HepG2 (cell line): ENCODE measurements at regions not wholly inside any gene's neighbourhood (a gene's known extent, or its start where the extent isn't known, plus 50 kb on each side); places are given as distances from the start of the nearest gene placed in this dataset.

Experiments
- SATB2 ChIP-seq: sonication (generic); formaldehyde crosslinking; IDR thresholded peaks from 2 replicates; pipeline ENCODE4 v1.5.0; 2020; ENCODE audit warnings: missing genetic modification reagents
- ZFAT ChIP-seq: sonication (generic); formaldehyde crosslinking; conservative IDR thresholded peaks from 2 replicates; pipeline ENCODE4 v1.8.1; 2023; ENCODE audit warnings: missing genetic modification reagents, inconsistent platforms
- ZSCAN22 ChIP-seq: sonication (generic); formaldehyde crosslinking; IDR thresholded peaks from 2 replicates; pipeline ENCODE4 v1.4.0; 2020; ENCODE audit warnings: mild to moderate bottlenecking, missing genetic modification reagents
- ZSCAN25 ChIP-seq: sonication (generic); formaldehyde crosslinking; IDR thresholded peaks from 2 replicates; pipeline ENCODE4 v1.8.0; 2022; ENCODE audit warnings: mild to moderate bottlenecking, missing genetic modification reagents
- TF ChIP-seq, protein P1 (sequence below): IDR thresholded peaks from 2 replicates; pipeline ENCODE4 v1.6.1; 2012; ENCODE audit warnings: low read depth, low read length, improper control_type of control experiment
- TF ChIP-seq, protein P2 (sequence below): sonication (generic); formaldehyde crosslinking; IDR thresholded peaks from 2 replicates; pipeline ENCODE4; 2020; ENCODE audit warnings: missing genetic modification reagents, mild to moderate bottlenecking, borderline replicate concordance
- TF ChIP-seq, protein P3 (sequence below): sonication (generic); formaldehyde crosslinking; IDR thresholded peaks from 2 replicates; pipeline ENCODE4 v1.9.0; 2021; ENCODE audit warnings: missing genetic modification reagents, borderline replicate concordance

DNA sequence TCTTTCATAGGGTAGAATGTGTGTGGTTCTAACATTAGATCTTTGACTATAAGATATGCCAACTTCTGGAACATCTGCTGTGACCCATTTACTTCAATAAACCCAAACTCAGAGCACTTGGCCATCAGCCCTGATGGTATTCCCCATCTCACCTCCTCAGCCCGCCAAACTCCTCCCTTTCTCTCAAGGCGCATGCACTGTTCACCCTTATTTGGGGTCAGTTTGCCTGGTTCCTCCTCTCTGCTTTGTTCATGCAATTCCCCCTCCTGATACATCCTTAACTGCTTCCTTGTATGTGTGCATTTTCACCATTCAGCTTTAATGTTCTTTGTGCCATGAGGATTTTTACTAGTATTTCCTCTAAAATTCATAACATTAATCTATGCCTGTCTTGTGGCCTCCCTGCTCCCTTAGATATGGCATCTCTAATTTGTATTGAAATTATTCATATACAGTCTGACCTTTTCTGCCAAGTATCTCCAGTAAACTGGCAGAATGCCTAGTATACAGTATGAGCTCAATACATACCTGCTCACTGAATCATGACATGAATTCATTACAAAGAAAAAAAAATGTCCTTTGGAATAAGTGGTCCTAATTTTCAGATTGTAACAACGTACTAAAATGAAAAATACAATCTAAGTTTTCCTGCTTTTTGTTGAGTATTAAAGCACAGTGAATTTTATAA lies 336.8 kb upstream of the IGFBP3 start (continued):
- TF ChIP-seq SATB2 (CRISPR knock-in tag) (no peak), ZSCAN22 (CRISPR knock-in tag) (no peak), ZFAT (no peak), ZSCAN25 (no peak)
- TF ChIP-seq, protein P1, sequence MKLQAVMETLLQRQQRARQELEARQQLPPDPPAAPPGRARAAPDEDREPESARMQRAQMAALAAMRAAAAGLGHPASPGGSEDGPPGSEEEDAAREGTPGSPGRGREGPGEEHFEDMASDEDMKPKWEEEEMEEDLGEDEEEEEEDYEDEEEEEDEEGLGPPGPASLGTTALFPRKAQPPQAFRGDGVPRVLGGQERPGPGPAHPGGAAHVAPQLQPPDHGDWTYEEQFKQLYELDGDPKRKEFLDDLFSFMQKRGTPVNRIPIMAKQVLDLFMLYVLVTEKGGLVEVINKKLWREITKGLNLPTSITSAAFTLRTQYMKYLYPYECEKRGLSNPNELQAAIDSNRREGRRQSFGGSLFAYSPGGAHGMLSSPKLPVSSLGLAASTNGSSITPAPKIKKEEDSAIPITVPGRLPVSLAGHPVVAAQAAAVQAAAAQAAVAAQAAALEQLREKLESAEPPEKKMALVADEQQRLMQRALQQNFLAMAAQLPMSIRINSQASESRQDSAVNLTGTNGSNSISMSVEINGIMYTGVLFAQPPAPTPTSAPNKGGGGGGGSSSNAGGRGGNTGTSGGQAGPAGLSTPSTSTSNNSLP: no peak
- TF ChIP-seq, protein P2, sequence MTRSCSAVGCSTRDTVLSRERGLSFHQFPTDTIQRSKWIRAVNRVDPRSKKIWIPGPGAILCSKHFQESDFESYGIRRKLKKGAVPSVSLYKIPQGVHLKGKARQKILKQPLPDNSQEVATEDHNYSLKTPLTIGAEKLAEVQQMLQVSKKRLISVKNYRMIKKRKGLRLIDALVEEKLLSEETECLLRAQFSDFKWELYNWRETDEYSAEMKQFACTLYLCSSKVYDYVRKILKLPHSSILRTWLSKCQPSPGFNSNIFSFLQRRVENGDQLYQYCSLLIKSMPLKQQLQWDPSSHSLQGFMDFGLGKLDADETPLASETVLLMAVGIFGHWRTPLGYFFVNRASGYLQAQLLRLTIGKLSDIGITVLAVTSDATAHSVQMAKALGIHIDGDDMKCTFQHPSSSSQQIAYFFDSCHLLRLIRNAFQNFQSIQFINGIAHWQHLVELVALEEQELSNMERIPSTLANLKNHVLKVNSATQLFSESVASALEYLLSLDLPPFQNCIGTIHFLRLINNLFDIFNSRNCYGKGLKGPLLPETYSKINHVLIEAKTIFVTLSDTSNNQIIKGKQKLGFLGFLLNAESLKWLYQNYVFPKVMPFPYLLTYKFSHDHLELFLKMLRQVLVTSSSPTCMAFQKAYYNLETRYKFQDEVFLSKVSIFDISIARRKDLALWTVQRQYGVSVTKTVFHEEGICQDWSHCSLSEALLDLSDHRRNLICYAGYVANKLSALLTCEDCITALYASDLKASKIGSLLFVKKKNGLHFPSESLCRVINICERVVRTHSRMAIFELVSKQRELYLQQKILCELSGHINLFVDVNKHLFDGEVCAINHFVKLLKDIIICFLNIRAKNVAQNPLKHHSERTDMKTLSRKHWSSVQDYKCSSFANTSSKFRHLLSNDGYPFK: no peak
- TF ChIP-seq, protein P3, sequence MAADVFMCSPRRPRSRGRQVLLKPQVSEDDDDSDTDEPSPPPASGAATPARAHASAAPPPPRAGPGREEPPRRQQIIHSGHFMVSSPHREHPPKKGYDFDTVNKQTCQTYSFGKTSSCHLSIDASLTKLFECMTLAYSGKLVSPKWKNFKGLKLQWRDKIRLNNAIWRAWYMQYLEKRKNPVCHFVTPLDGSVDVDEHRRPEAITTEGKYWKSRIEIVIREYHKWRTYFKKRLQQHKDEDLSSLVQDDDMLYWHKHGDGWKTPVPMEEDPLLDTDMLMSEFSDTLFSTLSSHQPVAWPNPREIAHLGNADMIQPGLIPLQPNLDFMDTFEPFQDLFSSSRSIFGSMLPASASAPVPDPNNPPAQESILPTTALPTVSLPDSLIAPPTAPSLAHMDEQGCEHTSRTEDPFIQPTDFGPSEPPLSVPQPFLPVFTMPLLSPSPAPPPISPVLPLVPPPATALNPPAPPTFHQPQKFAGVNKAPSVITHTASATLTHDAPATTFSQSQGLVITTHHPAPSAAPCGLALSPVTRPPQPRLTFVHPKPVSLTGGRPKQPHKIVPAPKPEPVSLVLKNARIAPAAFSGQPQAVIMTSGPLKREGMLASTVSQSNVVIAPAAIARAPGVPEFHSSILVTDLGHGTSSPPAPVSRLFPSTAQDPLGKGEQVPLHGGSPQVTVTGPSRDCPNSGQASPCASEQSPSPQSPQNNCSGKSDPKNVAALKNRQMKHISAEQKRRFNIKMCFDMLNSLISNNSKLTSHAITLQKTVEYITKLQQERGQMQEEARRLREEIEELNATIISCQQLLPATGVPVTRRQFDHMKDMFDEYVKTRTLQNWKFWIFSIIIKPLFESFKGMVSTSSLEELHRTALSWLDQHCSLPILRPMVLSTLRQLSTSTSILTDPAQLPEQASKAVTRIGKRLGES: no peak
